B cell (primary cell): ENCODE measurements at regions not wholly inside any gene's neighbourhood (a gene's known extent, or its start where the extent isn't known, plus 50 kb on each side); places are given as distances from the start of the nearest gene placed in this dataset.

ENCODE experiments used
- ATAC-seq: fragments of 200-7000 bp; cut with Tn5 transposase; one replicate; pipeline ENCODE4 v1.10.0; 2021; ENCODE audit warnings: low read depth, mild to moderate bottlenecking, moderate number of reproducible peaks, moderate library complexity
- CTCF ChIA-PET: fragments of 350-600 bp; sonication (Branson Sonifier 250); formaldehyde crosslinking; loops from one replicate; lab custom pipeline; 2021; ENCODE audit warnings: antibody characterized with exemption, inconsistent platforms; lab: Charles Lee
- POLR2A ChIA-PET: fragments of 350-600 bp; sonication (Branson Sonifier 250); formaldehyde crosslinking; loops from one replicate; lab custom pipeline; 2021; ENCODE audit warnings: antibody characterized with exemption; lab: Charles Lee
- DNase-seq: peaks from one replicate; pipeline ENCODE4 v3.0.0; 2013
- H2AFZ ChIP-seq: 2 replicates; pipeline ENCODE4 v1.6.1; 2012; ENCODE audit warnings: mild to moderate bottlenecking, low read depth, low read length; ENCODE audit not compliant: insufficient read depth, poor library complexity, severe bottlenecking
- H3K27ac ChIP-seq, 2 donors: 1 replicate in 1 of 2; 2 replicates in 1 of 2; pipeline ENCODE4 v1.5.1; 2012 to 2013; ENCODE audit warnings: low read length in 2 of 2, mild to moderate bottlenecking in 2 of 2, moderate library complexity in 1 of 2
- H3K27me3 ChIP-seq, 4 experiments: fragments of 200-600 bp in 1 of 4; sonication (generic) in 1 of 4; replicated peaks in 1 of 4; 1 replicate in 2 of 4; 2 replicates in 2 of 4; pipeline versions ENCODE4 v1.6.1 to v1.7.0; 2013 to 2016; ENCODE audit warnings: low read length in 3 of 4, mild to moderate bottlenecking in 2 of 4, mixed read lengths in 1 of 4, moderate library complexity in 1 of 4; ENCODE audit not compliant: insufficient read depth in 4 of 4, control insufficient read depth in 3 of 4; ENCODE audit errors: control extremely low read depth in 1 of 4
- H3K36me3 ChIP-seq, 2 experiments: replicated peaks in 1 of 2; 1 replicate in 1 of 2; 2 replicates in 1 of 2; pipeline versions ENCODE4 v1.6.1 to v1.7.1; 2013; ENCODE audit warnings: low read length in 1 of 2; ENCODE audit not compliant: insufficient read depth in 2 of 2, control insufficient read depth in 1 of 2; ENCODE audit errors: control extremely low read depth in 1 of 2, extremely low read depth in 1 of 2
- H3K4me1 ChIP-seq, 2 donors: fragments of 200-600 bp in 1 of 2; sonication (generic) in 1 of 2; 1 replicate in 1 of 2; 2 replicates in 1 of 2; pipeline versions ENCODE4 v1.5.1 to v1.6.1; 2013 to 2017; ENCODE audit warnings: low read length in 2 of 2; ENCODE audit not compliant: control insufficient read depth in 2 of 2, insufficient read depth in 2 of 2
- H3K4me2 ChIP-seq: replicated peaks from 2 replicates; pipeline ENCODE3; 2012; ENCODE audit warnings: mild to moderate bottlenecking, low read depth, low read length; ENCODE audit not compliant: poor library complexity, severe bottlenecking
- H3K4me3 ChIP-seq, 5 experiments: fragments of 200-600 bp in 1 of 5; sonication (generic) in 1 of 5; 1 replicate in 3 of 5; 2 replicates in 2 of 5; pipeline versions ENCODE4 v1.5.1 to v1.7.0; 2011 to 2016; ENCODE audit warnings: low read length in 4 of 5, mild to moderate bottlenecking in 4 of 5, low read depth in 2 of 5, control low read depth in 1 of 5, moderate library complexity in 1 of 5; ENCODE audit not compliant: insufficient read depth in 1 of 5; ENCODE audit errors: control extremely low read depth in 1 of 5, extremely low read depth in 1 of 5
- H3K79me2 ChIP-seq: fragments of 200-600 bp; sonication (generic); one replicate; pipeline ENCODE4 v1.6.0; 2016; ENCODE audit warnings: low read length; ENCODE audit not compliant: control insufficient read depth, insufficient read depth
- H3K9ac ChIP-seq: fragments of 200-600 bp; sonication (generic); 2 replicates; pipeline ENCODE4 v1.6.1; 2017; ENCODE audit warnings: mild to moderate bottlenecking, low read length, moderate library complexity
- H3K9me3 ChIP-seq, 3 donors: one replicate each; pipeline versions ENCODE4 v1.6.1 to v1.7.1; 2013; ENCODE audit warnings: low read length in 2 of 3; ENCODE audit not compliant: control insufficient read depth in 2 of 3, insufficient read depth in 1 of 3; ENCODE audit errors: control extremely low read depth in 1 of 3
- H4K20me1 ChIP-seq: 2 replicates; pipeline ENCODE4 v1.6.0; 2012; ENCODE audit warnings: mild to moderate bottlenecking, low read length; ENCODE audit not compliant: insufficient read depth, control insufficient read depth, poor library complexity, severe bottlenecking
- H3K27ac Mint-ChIP-seq: one replicate; pipeline ENCODE4 v1.8.0; 2021; ENCODE audit warnings: mixed read lengths
- H3K27me3 Mint-ChIP-seq: one replicate; pipeline ENCODE4 v1.8.0; 2021; ENCODE audit warnings: mixed read lengths
- H3K4me1 Mint-ChIP-seq: one replicate; pipeline ENCODE4 v1.8.0; 2021; ENCODE audit warnings: mixed read lengths
- H3K4me3 Mint-ChIP-seq: one replicate; pipeline ENCODE4 v1.8.0; 2021; ENCODE audit warnings: mixed read lengths
- H3K9me3 Mint-ChIP-seq: one replicate; pipeline ENCODE4 v1.8.0; 2022; ENCODE audit warnings: mixed read lengths; ENCODE audit not compliant: insufficient read depth
- EZH2 ChIP-seq: IDR thresholded peaks from 2 replicates; pipeline ENCODE4 v1.6.1; 2012; ENCODE audit warnings: borderline replicate concordance, low read depth, mild to moderate bottlenecking, moderate library complexity, low read length; ENCODE audit not compliant: insufficient read depth, poor library complexity, severe bottlenecking
- WGBS: methylation state at CpG from one replicate; pipeline ENCODE4 v1.1.5; 2013; ENCODE audit warnings: missing lambda C conversion rate; ENCODE audit not compliant: insufficient coverage; 5-methylcytosine and 5-hydroxymethylcytosine counted together
- intact Hi-C: fragments of 100-400 bp; cut with micrococcal nuclease; formaldehyde crosslinking; loops from one replicate; pipeline ENCODE4 v1.10.0; 2022
- TF ChIP-seq, protein P1 (sequence below): fragments of 200-600 bp; IDR thresholded peaks from one replicate; pipeline ENCODE4 v1.8.0; 2022; ENCODE audit warnings: antibody characterized with exemption, mild to moderate bottlenecking

DNA sequence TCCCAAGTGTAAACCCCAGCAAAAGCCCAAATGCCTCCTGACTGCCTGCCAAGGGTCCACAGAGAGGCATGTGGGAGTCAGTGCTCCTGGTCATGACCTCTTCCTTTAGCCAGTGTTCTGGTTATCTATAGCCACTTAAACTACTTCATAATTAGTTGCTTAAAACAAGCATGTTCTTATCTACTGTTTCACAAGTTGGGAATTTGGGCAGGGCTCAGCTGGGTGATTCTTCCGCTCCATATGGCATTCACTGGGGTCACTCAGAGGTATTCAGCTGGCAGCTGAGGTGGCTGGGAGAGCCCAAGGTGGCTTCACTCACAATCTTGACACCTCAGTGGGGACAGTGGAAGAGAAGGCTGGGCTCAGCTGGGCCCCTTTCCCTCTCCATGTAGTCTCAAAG, 184.0 kb upstream of the RGS6 start:
- TF ChIP-seq, protein P1, sequence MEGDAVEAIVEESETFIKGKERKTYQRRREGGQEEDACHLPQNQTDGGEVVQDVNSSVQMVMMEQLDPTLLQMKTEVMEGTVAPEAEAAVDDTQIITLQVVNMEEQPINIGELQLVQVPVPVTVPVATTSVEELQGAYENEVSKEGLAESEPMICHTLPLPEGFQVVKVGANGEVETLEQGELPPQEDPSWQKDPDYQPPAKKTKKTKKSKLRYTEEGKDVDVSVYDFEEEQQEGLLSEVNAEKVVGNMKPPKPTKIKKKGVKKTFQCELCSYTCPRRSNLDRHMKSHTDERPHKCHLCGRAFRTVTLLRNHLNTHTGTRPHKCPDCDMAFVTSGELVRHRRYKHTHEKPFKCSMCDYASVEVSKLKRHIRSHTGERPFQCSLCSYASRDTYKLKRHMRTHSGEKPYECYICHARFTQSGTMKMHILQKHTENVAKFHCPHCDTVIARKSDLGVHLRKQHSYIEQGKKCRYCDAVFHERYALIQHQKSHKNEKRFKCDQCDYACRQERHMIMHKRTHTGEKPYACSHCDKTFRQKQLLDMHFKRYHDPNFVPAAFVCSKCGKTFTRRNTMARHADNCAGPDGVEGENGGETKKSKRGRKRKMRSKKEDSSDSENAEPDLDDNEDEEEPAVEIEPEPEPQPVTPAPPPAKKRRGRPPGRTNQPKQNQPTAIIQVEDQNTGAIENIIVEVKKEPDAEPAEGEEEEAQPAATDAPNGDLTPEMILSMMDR = no peak
- TF ChIP-seq EZH2 = no peak
- peaks cover 0 to 9% (median 8%) of the 10 kb centered on the region in 3 donors for H3K9me3 ChIP-seq
- intact Hi-C loops = no loop called here
- peaks cover 0 to 8% (median 0%) of the 10 kb centered on the region in 4 experiments for H3K27me3 ChIP-seq
- no peaks in the 10 kb centered on the region for H4K20me1 ChIP-seq
- H3K4me2 ChIP-seq = no peak overlapping the region
- no peak overlapping the region for H3K4me3 ChIP-seq
- H2AFZ ChIP-seq = no peak overlapping the region
- Mint-ChIP-seq H3K4me3 (no peak overlapping the region), H3K27ac (no peak overlapping the region), H3K9me3 (peaks cover 2% of the 10 kb centered on the region), H3K4me1 (no peaks in the 10 kb centered on the region), H3K27me3 (no peaks in the 10 kb centered on the region)
- WGBS = no CpG with 5 or more reads among the region's 1 CpG
- ChIA-PET POLR2A (no interaction called here), CTCF (interaction anchor here (9.6 kb wide), 1 partner anchor 610 kb away, joined by 310 read pairs; no protein-coding TSS in a partner anchor)
- ATAC-seq = no peak
- H3K4me1 ChIP-seq = peaks cover 3 to 4% of the 10 kb centered on the region in 2 donors
- no peaks in the 10 kb centered on the region for H3K36me3 ChIP-seq
- H3K79me2 ChIP-seq = no peaks in the 10 kb centered on the region
- H3K27ac ChIP-seq = no peak overlapping the region
- DNase-seq = no peak
- H3K9ac ChIP-seq = no peak overlapping the region

DNA sequence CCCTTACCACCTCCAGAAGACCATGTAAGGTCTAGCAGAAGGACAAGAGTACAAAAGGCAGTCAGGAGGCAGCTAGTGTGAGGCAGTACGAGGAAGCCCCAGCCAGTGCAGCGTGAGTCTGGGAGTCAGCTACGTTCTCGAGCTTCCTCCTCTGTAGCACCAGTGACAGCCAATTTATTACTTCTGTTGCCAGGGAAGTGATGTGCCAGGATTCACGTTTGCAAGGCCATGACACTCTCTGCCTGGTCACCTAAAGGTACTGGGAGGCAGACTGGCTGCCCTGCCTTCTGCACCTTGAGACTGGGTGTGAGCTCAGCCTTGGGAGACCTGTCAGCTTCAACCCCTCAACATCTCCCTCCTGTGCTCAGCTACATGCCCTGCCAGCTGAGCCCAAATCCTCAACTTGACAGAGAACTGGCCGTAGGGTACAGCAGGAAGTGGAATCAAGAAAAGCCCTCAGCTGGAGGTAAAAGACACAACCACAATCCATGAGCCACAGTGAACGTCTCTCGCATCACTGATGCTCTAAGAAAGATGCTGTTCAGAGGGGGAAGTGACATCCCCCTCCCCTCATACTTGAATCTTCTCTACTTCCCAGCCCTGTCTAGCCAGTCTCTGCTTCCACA, 182.5 kb upstream of the RGS6 start:
- peaks cover 3 to 4% of the 10 kb centered on the region in 2 donors for H3K4me1 ChIP-seq
- intact Hi-C loops = loop anchor here (5.0 kb wide), 1 partner anchor 427 kb away; the partner anchor contains the start of gene SIPA1L1
- H3K4me3 ChIP-seq = no peak overlapping the region
- H3K27ac ChIP-seq = no peak overlapping the region
- peaks cover 5% of the 10 kb centered on the region for H3K27me3 Mint-ChIP-seq
- H4K20me1 ChIP-seq = no peaks in the 10 kb centered on the region
- WGBS = 10% methylated on average over 5 of the region's 8 CpGs
- H3K79me2 ChIP-seq = no peaks in the 10 kb centered on the region
- ATAC-seq (no peak), DNase-seq (no peak)
- peaks cover 2% of the 10 kb centered on the region for H3K9me3 Mint-ChIP-seq
- H3K36me3 ChIP-seq = no peaks in the 10 kb centered on the region
- ChIA-PET POLR2A (no interaction called here), CTCF (interaction anchor here (2.4 to 9.6 kb wide), 4 partner anchors 8 to 644 kb away, joined by 6 to 310 read pairs (median 60); no protein-coding TSS in a partner anchor)
- no peak overlapping the region for H3K4me3 Mint-ChIP-seq
- H3K9me3 ChIP-seq = peaks cover 0 to 9% (median 8%) of the 10 kb centered on the region in 3 donors
- no peak overlapping the region for H3K27ac Mint-ChIP-seq
- H3K4me1 Mint-ChIP-seq = no peaks in the 10 kb centered on the region
- peaks cover 0 to 8% (median 0%) of the 10 kb centered on the region in 4 experiments for H3K27me3 ChIP-seq
- TF ChIP-seq EZH2 = no peak
- TF ChIP-seq, protein P1 = no peak
- no peak overlapping the region for H3K9ac ChIP-seq
- no peak overlapping the region for H2AFZ ChIP-seq
- no peak overlapping the region for H3K4me2 ChIP-seq
